PC-3 (cell line): ENCODE measurements at regions not wholly inside any gene's neighbourhood (a gene's known extent, or its start where the extent isn't known, plus 50 kb on each side); places are given as distances from the start of the nearest gene placed in this dataset.

Source experiments
- ATAC-seq: fragments of 200-7000 bp; cut with Tn5 transposase; 2 replicates; pipeline ENCODE4 v1.9.1; 2020; ENCODE audit warnings: mild to moderate bottlenecking, moderate library complexity
- BruUV-seq: library from RNA; stranded (reverse); fragments of 400-500 nt; replicated peaks from 2 replicates; lab custom pipeline; 2021; lab: Mats Ljungman, UMichigan
- CTCF ChIA-PET: fragments of 300-600 bp; sonication (Branson Sonifier 250); formaldehyde crosslinking; loops from one replicate; lab custom pipeline; 2022; ENCODE audit warnings: antibody characterized with exemption; lab: Charles Lee
- POLR2A ChIA-PET: fragments of 300-600 bp; sonication (Branson Sonifier 250); formaldehyde crosslinking; loops from one replicate; lab custom pipeline; 2022; ENCODE audit warnings: antibody characterized with exemption; ENCODE audit not compliant: unreplicated experiment; lab: Charles Lee
- DNase-seq: peaks from one replicate; pipeline ENCODE4 v3.0.0-alpha.2; 2015
- H2AFZ ChIP-seq: fragments of 300-600 bp; sonication (generic); 2 replicates; pipeline ENCODE4 v1.6.0; 2016; ENCODE audit warnings: antibody characterized with exemption, low read length
- H3F3A ChIP-seq: fragments of 300-600 bp; sonication (generic); one replicate; pipeline ENCODE4 v1.6.0; 2017; ENCODE audit warnings: antibody characterized with exemption, low read length, control low read depth, mild to moderate bottlenecking; ENCODE audit not compliant: unreplicated experiment
- H3K27ac ChIP-seq: fragments of 300-600 bp; sonication (generic); 2 replicates; pipeline ENCODE4 v1.5.1; 2016; ENCODE audit warnings: mild to moderate bottlenecking, low read length
- H3K27me3 ChIP-seq: fragments of 300-600 bp; sonication (generic); 2 replicates; pipeline ENCODE4 v1.6.1; 2016; ENCODE audit warnings: low read length, mixed read lengths
- H3K36me3 ChIP-seq: fragments of 300-600 bp; sonication (generic); 2 replicates; pipeline ENCODE4 v1.6.1; 2016; ENCODE audit warnings: low read depth, mixed run types, low read length, mixed read lengths
- H3K4me1 ChIP-seq: fragments of 300-600 bp; sonication (generic); 2 replicates; pipeline ENCODE4 v1.5.1; 2016; ENCODE audit warnings: low read length; ENCODE audit not compliant: insufficient read depth
- H3K4me2 ChIP-seq: fragments of 300-600 bp; sonication (generic); 2 replicates; pipeline ENCODE4 v1.6.0; 2016; ENCODE audit warnings: low read length
- H3K4me3 ChIP-seq: fragments of 300-600 bp; sonication (generic); 2 replicates; pipeline ENCODE4 v1.5.1; 2016; ENCODE audit warnings: mild to moderate bottlenecking, low read length, mixed read lengths
- H3K79me2 ChIP-seq: fragments of 300-600 bp; sonication (generic); 2 replicates; pipeline ENCODE4 v1.6.1; 2017; ENCODE audit warnings: low read length, mixed read lengths
- H3K9ac ChIP-seq: fragments of 300-600 bp; sonication (generic); 2 replicates; pipeline ENCODE4 v1.6.0; 2016; ENCODE audit warnings: mild to moderate bottlenecking, low read length
- H3K9me2 ChIP-seq: fragments of 300-600 bp; sonication (generic); replicated peaks from 2 replicates; pipeline ENCODE4 v1.6.1; 2016; ENCODE audit warnings: mixed run types, low read length, mixed read lengths
- H3K9me3 ChIP-seq: fragments of 300-600 bp; sonication (generic); 2 replicates; pipeline ENCODE4 v1.6.1; 2016; ENCODE audit warnings: low read length, mixed read lengths
- H4K20me1 ChIP-seq: fragments of 300-600 bp; sonication (generic); 2 replicates; pipeline ENCODE4 v1.6.1; 2016; ENCODE audit warnings: low read length, mixed read lengths
- CTCF ChIP-seq: fragments of 300-600 bp; sonication (generic); conservative IDR thresholded peaks from 2 replicates; pipeline ENCODE4 v1.5.1; 2017; ENCODE audit warnings: antibody characterized with exemption, low read depth, mild to moderate bottlenecking, low read length
- EZH2 ChIP-seq: fragments of 300-600 bp; sonication (generic); IDR thresholded peaks from one replicate; pipeline ENCODE4 v1.6.1; 2017; ENCODE audit warnings: antibody characterized with exemption, mild to moderate bottlenecking, low read length; ENCODE audit not compliant: unreplicated experiment
- EZH2phosphoT487 ChIP-seq: fragments of 300-600 bp; sonication (generic); IDR thresholded peaks from 2 replicates; pipeline ENCODE4 v1.6.1; 2018; ENCODE audit warnings: mild to moderate bottlenecking, antibody characterized with exemption, low read length, borderline replicate concordance
- intact Hi-C: fragments of 100-400 bp; cut with micrococcal nuclease; formaldehyde crosslinking; loops from 2 replicates; pipeline ENCODE4 v1.9.0; 2023

DNA sequence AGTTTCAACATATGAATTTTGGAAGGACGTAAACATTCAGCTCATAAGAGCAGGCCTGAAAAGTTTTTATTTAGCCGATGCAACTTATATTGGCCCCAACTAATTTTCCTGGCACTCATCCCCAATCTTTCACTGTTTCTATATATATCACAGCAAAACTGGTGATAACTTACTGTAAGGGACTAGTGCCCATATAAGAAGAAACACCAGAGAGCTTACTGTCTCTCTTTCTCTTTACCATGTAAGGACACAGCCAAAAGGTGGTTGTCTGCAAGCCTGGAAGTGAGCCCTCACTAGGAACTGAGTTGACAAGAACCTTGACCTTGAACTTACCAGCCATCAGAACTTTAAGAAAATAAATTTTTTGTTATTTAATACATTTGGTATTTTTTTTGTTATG is 807.4 kb upstream of the CITED2 start:
- no peaks in the 10 kb centered on the region for H3K36me3 ChIP-seq
- no peaks in the 10 kb centered on the region for H4K20me1 ChIP-seq
- H3F3A ChIP-seq, result no peaks in the 10 kb centered on the region
- no peak overlapping the region for H2AFZ ChIP-seq
- H3K27me3 ChIP-seq, result no peaks in the 10 kb centered on the region
- H3K4me1 ChIP-seq, result peaks cover 4% of the 10 kb centered on the region; the same call in 1 of the 2 replicates
- TF ChIP-seq EZH2, result no peak
- TF ChIP-seq CTCF, result no peak
- TF ChIP-seq EZH2phosphoT487, result no peak
- ChIA-PET POLR2A (no interaction called here), CTCF (no interaction called here)
- ATAC-seq (no peak), DNase-seq (no peak)
- H3K9ac ChIP-seq, result no peak overlapping the region
- no peaks in the 10 kb centered on the region for H3K79me2 ChIP-seq
- intact Hi-C loops, result no loop called here
- no TSS peak for BruUV-seq
- no peaks in the 10 kb centered on the region for H3K9me2 ChIP-seq
- no peak overlapping the region for H3K4me3 ChIP-seq
- no peak overlapping the region for H3K27ac ChIP-seq
- no peak overlapping the region for H3K4me2 ChIP-seq
- no peaks in the 10 kb centered on the region for H3K9me3 ChIP-seq

- H3K9ac ChIP-seq, result no peak overlapping the region
- CTCF ChIA-PET, result no interaction called here
- DNase-seq, result no peak
- POLR2A ChIA-PET, result no interaction called here
- H3F3A ChIP-seq, result no peaks in the 10 kb centered on the region
- TF ChIP-seq EZH2, result no peak
- no peak for TF ChIP-seq EZH2phosphoT487
- TF ChIP-seq CTCF, result no peak
- no peaks in the 10 kb centered on the region for H3K9me2 ChIP-seq
- H3K9me3 ChIP-seq, result no peaks in the 10 kb centered on the region
- no peak overlapping the region for H2AFZ ChIP-seq
- no peaks in the 10 kb centered on the region for H3K36me3 ChIP-seq
- H3K79me2 ChIP-seq, result no peaks in the 10 kb centered on the region
- intact Hi-C loops, result no loop called here
- BruUV-seq, result no TSS peak
- H3K4me1 ChIP-seq, result peaks cover 8% of the 10 kb centered on the region; the same call in 1 of the 2 replicates
- H3K27me3 ChIP-seq, result no peaks in the 10 kb centered on the region
- H4K20me1 ChIP-seq, result no peaks in the 10 kb centered on the region
- ATAC-seq, result no peak
- H3K4me3 ChIP-seq, result no peak overlapping the region
- H3K4me2 ChIP-seq, result no peak overlapping the region
- no peak overlapping the region for H3K27ac ChIP-seq
Observed at GRCh38 chr6:140180306-140180705, 805.9 kb upstream of the CITED2 start.

- Histone ChIP-seq H3K9me2 (no peaks in the 10 kb centered on the region), H3K79me2 (no peaks in the 10 kb centered on the region), H3K36me3 (no peaks in the 10 kb centered on the region), H3K4me1 (peaks cover 18% of the 10 kb centered on the region), H2AFZ (no peak overlapping the region), H3K9ac (no peak overlapping the region), H3K4me2 (no peak overlapping the region), H3F3A (no peaks in the 10 kb centered on the region), H3K27ac (no peak overlapping the region), H3K4me3 (no peak overlapping the region), H4K20me1 (no peaks in the 10 kb centered on the region), H3K9me3 (no peaks in the 10 kb centered on the region), H3K27me3 (no peaks in the 10 kb centered on the region)
- TF ChIP-seq EZH2phosphoT487 (no peak), CTCF (no peak), EZH2 (no peak)
- intact Hi-C loops, result loop anchor here (10.0 kb wide), 2 partner anchors 134 to 804 kb away; partner anchors contain the start of gene CITED2
- no TSS peak for BruUV-seq
- CTCF ChIA-PET, result no interaction called here
- DNase-seq, result peak; percentile 52
- no peak; the same call in 1 of the 2 replicates for ATAC-seq
- POLR2A ChIA-PET, result no interaction called here
Observed at GRCh38 chr6:140178935-140179334, 804.5 kb upstream of the CITED2 start.
